ENCODE measurements at regions not wholly inside any gene's neighbourhood (a gene's known extent, or its start where the extent isn't known, plus 50 kb on each side); places are given as distances from the start of the nearest gene placed in this dataset.
A peak's percentile ranks its signal among the peaks of the same experiment; 100 is the strongest.

GRCh38 chr6:6788394-6789032 lies 200.0 kb downstream of the LY86 start:
- peak; percentile 81 for DNase-seq (ENCODE audit: low read depth)
- peak; percentile 79 for TF ChIP-seq CTCF (IDR thresholded peaks at IDR 0.05; ENCODE audit: control insufficient read depth, extremely low read depth, insufficient read depth)
- H3K4me3 ChIP-seq (ENCODE audit: low read depth, low read length): no peak overlapping the region

GRCh38 chr6:6790393-6790792 lies 201.9 kb downstream of the LY86 start:
- DNase-seq (ENCODE audit: low read depth): no peak
- no peak for TF ChIP-seq CTCF (IDR thresholded peaks at IDR 0.05; ENCODE audit: control insufficient read depth, extremely low read depth, insufficient read depth)
- H3K4me3 ChIP-seq (ENCODE audit: low read depth, low read length): no peak overlapping the region

GRCh38 chr6:6790891-6791290 lies 202.4 kb downstream of the LY86 start:
- no peak overlapping the region for H3K4me3 ChIP-seq (ENCODE audit: low read depth, low read length)
- DNase-seq (ENCODE audit: low read depth): no peak
- TF ChIP-seq CTCF (IDR thresholded peaks at IDR 0.05; ENCODE audit: control insufficient read depth, extremely low read depth, insufficient read depth): no peak

GRCh38 chr6:6793388-6794250 lies 205.1 kb downstream of the LY86 start:
- DNase-seq (ENCODE audit: low read depth): no peak
- no peak overlapping the region for H3K4me3 ChIP-seq (ENCODE audit: low read depth, low read length)
- TF ChIP-seq CTCF (IDR thresholded peaks at IDR 0.05; ENCODE audit: control insufficient read depth, extremely low read depth, insufficient read depth): no peak

GRCh38 chr6:6795393-6795792 lies 206.9 kb downstream of the LY86 start:
- DNase-seq (ENCODE audit: low read depth): no peak
- no peak for TF ChIP-seq CTCF (IDR thresholded peaks at IDR 0.05; ENCODE audit: control insufficient read depth, extremely low read depth, insufficient read depth)
- H3K4me3 ChIP-seq (ENCODE audit: low read depth, low read length): no peak overlapping the region

- no peak for TF ChIP-seq CTCF (IDR thresholded peaks at IDR 0.05; ENCODE audit: control insufficient read depth, extremely low read depth, insufficient read depth)
- no peak overlapping the region for H3K4me3 ChIP-seq (ENCODE audit: low read depth, low read length)
- DNase-seq (ENCODE audit: low read depth): no peak
Observed at GRCh38 chr6:6796818-6797217, 208.3 kb downstream of the LY86 start.

All from LNCaP clone FGC (cell line).